Coronary artery (tissue), 2 donors: ENCODE measurements at regions not wholly inside any gene's neighbourhood (a gene's known extent, or its start where the extent isn't known, plus 50 kb on each side); places are given as distances from the start of the nearest gene placed in this dataset.

Experiments used
- DNase-seq: peaks from one replicate; pipeline ENCODE4 v3.0.0-alpha.2; 2017; ENCODE audit warnings: low spot score
- H3K27ac ChIP-seq, 2 donors: fragments of 200-600 bp; sonication (generic); one replicate each; pipeline ENCODE4 v1.5.1; 2016 to 2019
- H3K4me3 ChIP-seq: fragments of 200-600 bp; sonication (generic); 2 replicates; pipeline ENCODE4 v1.5.1; 2016; ENCODE audit warnings: mild to moderate bottlenecking, moderate library complexity
- CTCF ChIP-seq: fragments of 200-600 bp; sonication (generic); IDR thresholded peaks from one replicate; pipeline ENCODE4 v1.5.1; 2019; ENCODE audit warnings: antibody characterized with exemption

GRCh38 chr7:13414661-13415107 is 574.8 kb downstream of the ETV1 start:
- no peak overlapping the region for H3K4me3 ChIP-seq
- no peak for TF ChIP-seq CTCF
- no peak for DNase-seq
- no peak overlapping the region for H3K27ac ChIP-seq

- DNase-seq = no peak
- Histone ChIP-seq H3K4me3 (no peak overlapping the region), H3K27ac (no peak overlapping the region)
- TF ChIP-seq CTCF = no peak
Observed at GRCh38 chr7:13416071-13416470, 573.4 kb downstream of the ETV1 start.

- DNase-seq = no peak
- Histone ChIP-seq H3K4me3 (no peak overlapping the region), H3K27ac (no peak overlapping the region)
- no peak for TF ChIP-seq CTCF
Observed at GRCh38 chr7:13416544-13416943, 572.9 kb downstream of the ETV1 start.

GRCh38 chr7:13420726-13421125 is 568.7 kb downstream of the ETV1 start:
- no peak overlapping the region for H3K27ac ChIP-seq
- DNase-seq = no peak
- TF ChIP-seq CTCF = no peak

GRCh38 chr7:13421776-13422175 is 567.7 kb downstream of the ETV1 start:
- no peak for TF ChIP-seq CTCF
- DNase-seq = no peak
- Histone ChIP-seq H3K4me3 (no peak overlapping the region), H3K27ac (no peak overlapping the region)

More at GRCh38 chr7:13420726-13421125, 568.7 kb downstream of the ETV1 start:
- H3K4me3 ChIP-seq = no peak overlapping the region

GRCh38 chr7:13433946-13434345 is 555.5 kb downstream of the ETV1 start:
- no peak for DNase-seq
- Histone ChIP-seq H3K4me3 (no peak overlapping the region), H3K27ac (no peak overlapping the region)
- no peak for TF ChIP-seq CTCF

- no peak for TF ChIP-seq CTCF
- no peak for DNase-seq
- Histone ChIP-seq H3K27ac (no peak overlapping the region), H3K4me3 (no peak overlapping the region)
Observed at GRCh38 chr7:13442226-13442625, 547.2 kb downstream of the ETV1 start.
